Fibroblast of lung (primary cell): ENCODE measurements at regions not wholly inside any gene's neighbourhood (a gene's known extent, or its start where the extent isn't known, plus 50 kb on each side); places are given as distances from the start of the nearest gene placed in this dataset.

Source experiments
- DNase-seq, 2 donors: peaks; one replicate each; pipeline versions ENCODE4 v3.0.0 to v3.0.0-alpha.2; 2010; ENCODE audit warnings: low read depth in 2 of 2
- H2AFZ ChIP-seq: 2 replicates; pipeline ENCODE4 v1.5.1; 2012; ENCODE audit warnings: low read length, control low read depth, inconsistent platforms
- H3K27ac ChIP-seq: 2 replicates; pipeline ENCODE4 v1.5.1; 2011; ENCODE audit warnings: low read length, control low read depth; ENCODE audit not compliant: insufficient read depth
- H3K27me3 ChIP-seq: 2 replicates; pipeline ENCODE4 v1.5.1; 2011; ENCODE audit warnings: mild to moderate bottlenecking, low read length; ENCODE audit not compliant: control insufficient read depth, insufficient read depth
- H3K36me3 ChIP-seq: 2 replicates; pipeline ENCODE4 v1.5.1; 2011; ENCODE audit warnings: low read length; ENCODE audit not compliant: control insufficient read depth, insufficient read depth
- H3K4me1 ChIP-seq: 2 replicates; pipeline ENCODE4 v1.5.1; 2011; ENCODE audit warnings: low read length; ENCODE audit not compliant: control insufficient read depth, insufficient read depth; ENCODE audit errors: extremely low read depth
- H3K4me2 ChIP-seq: 2 replicates; pipeline ENCODE4 v1.5.1; 2011; ENCODE audit warnings: low read length, control low read depth; ENCODE audit not compliant: insufficient read depth; ENCODE audit errors: extremely low read depth
- H3K4me3 ChIP-seq, 4 experiments: fragments of 200-600 bp in 1 of 4; sonication (generic) in 1 of 4; replicated peaks in 1 of 4; 2 replicates each; pipeline ENCODE4 v1.5.1; 2011 to 2016; ENCODE audit warnings: low read length in 4 of 4, low read depth in 3 of 4, mild to moderate bottlenecking in 3 of 4, control low read depth in 2 of 4, inconsistent platforms in 1 of 4, mixed read lengths in 1 of 4; ENCODE audit not compliant: insufficient read depth in 1 of 4; ENCODE audit errors: control extremely low read depth in 1 of 4
- H3K79me2 ChIP-seq: 2 replicates; pipeline ENCODE4 v1.5.1; 2012; ENCODE audit warnings: mild to moderate bottlenecking, low read length, inconsistent platforms; ENCODE audit not compliant: control insufficient read depth, insufficient read depth
- H3K9ac ChIP-seq: 2 replicates; pipeline ENCODE4 v1.5.1; 2011; ENCODE audit warnings: mild to moderate bottlenecking, low read length, control low read depth; ENCODE audit not compliant: insufficient read depth
- H3K9me3 ChIP-seq: 2 replicates; pipeline ENCODE4 v1.5.1; 2012; ENCODE audit warnings: low read depth, low read length; ENCODE audit not compliant: control insufficient read depth, insufficient read depth
- H4K20me1 ChIP-seq: 2 replicates; pipeline ENCODE4 v1.5.1; 2011; ENCODE audit warnings: low read length; ENCODE audit not compliant: control insufficient read depth, insufficient read depth; ENCODE audit errors: extremely low read depth
- EZH2 ChIP-seq: IDR thresholded peaks from 2 replicates; pipeline ENCODE4 v1.5.1; 2012; ENCODE audit warnings: low read length, control low read depth, mild to moderate bottlenecking; ENCODE audit errors: missing control alignments
- TF ChIP-seq, protein P1 (sequence below), 2 donors: IDR thresholded peaks in 1 of 2; conservative IDR thresholded peaks in 1 of 2; 1 replicate in 1 of 2; 2 replicates in 1 of 2; pipeline ENCODE4 v1.5.1; 2011 to 2012; ENCODE audit warnings: low read length in 2 of 2, control low read depth in 1 of 2, inconsistent platforms in 1 of 2, low read depth in 1 of 2, mild to moderate bottlenecking in 1 of 2

DNA sequence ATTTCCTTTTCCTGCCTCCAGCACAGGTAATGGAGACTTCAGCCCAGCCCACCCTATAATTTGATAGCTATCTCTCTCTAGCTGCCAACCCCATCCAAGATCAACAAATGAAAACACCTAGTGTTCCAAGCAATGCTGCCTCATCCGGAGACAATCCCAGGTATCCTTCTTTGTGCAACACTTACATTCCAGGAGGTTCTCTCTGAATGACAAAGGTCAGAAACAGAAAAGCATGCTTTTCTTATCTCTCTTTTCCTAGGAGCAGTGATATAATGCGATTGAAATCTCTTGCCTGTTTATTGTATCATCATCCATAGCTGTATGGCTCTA lies 699.3 kb downstream of the INHBA start:
- Histone ChIP-seq H2AFZ (no peak overlapping the region), H3K79me2 (no peaks in the 10 kb centered on the region), H3K9ac (no peak overlapping the region), H4K20me1 (no peaks in the 10 kb centered on the region), H3K27ac (no peak overlapping the region), H3K4me1 (peaks cover 9% of the 10 kb centered on the region), H3K27me3 (no peaks in the 10 kb centered on the region), H3K36me3 (no peaks in the 10 kb centered on the region), H3K9me3 (no peaks in the 10 kb centered on the region), H3K4me2 (no peak overlapping the region), H3K4me3 (no peak overlapping the region)
- DNase-seq: peak in 1 of 2 donors; percentile 53
- no peak for TF ChIP-seq EZH2
- TF ChIP-seq, protein P1, sequence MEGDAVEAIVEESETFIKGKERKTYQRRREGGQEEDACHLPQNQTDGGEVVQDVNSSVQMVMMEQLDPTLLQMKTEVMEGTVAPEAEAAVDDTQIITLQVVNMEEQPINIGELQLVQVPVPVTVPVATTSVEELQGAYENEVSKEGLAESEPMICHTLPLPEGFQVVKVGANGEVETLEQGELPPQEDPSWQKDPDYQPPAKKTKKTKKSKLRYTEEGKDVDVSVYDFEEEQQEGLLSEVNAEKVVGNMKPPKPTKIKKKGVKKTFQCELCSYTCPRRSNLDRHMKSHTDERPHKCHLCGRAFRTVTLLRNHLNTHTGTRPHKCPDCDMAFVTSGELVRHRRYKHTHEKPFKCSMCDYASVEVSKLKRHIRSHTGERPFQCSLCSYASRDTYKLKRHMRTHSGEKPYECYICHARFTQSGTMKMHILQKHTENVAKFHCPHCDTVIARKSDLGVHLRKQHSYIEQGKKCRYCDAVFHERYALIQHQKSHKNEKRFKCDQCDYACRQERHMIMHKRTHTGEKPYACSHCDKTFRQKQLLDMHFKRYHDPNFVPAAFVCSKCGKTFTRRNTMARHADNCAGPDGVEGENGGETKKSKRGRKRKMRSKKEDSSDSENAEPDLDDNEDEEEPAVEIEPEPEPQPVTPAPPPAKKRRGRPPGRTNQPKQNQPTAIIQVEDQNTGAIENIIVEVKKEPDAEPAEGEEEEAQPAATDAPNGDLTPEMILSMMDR (conservative IDR thresholded peaks at IDR 0.05 in 1 of 2, IDR thresholded peaks at IDR 0.05 in 1 of 2; ENCODE audit: low read depth in 1 of 2, low read length in 2 of 2): no peak

DNA sequence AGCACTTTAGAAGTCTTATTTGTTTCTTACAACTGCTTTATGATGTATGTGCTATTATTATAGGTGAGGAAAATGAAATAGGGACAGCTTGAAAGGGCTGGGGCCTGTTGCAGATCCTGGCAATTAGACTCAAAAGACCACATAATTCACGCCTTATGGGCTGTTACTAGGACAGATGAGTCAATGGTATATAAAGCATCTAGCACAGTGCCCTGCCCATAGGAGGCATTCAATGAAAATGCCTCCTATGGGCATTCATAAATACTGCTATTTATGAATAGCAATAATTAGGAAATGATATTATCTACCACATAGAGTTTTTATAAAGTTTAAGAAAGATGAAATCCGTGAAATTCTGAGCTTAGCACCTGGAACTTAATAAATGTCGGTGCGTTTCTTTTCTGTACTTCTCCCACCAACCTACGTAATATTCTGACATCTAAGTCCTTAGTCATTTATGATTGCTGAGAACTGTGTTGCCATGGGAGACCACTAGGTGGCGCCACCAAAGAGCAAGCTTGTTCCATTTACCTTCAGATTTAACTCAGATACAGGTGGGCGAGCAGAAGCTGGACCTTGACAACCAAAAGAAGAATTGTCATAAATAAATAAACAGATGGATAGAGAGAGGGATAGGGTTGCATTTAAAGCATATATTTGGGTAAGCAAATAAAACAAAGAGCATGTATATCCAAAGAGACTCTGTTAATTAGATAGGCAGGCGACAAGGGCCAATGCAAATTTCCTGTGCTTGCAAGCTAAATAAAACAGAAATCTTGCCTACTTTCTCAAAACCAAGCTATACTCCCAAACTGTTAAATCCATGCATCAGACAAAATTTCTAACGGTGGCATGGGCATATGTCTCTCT lies 699.9 kb downstream of the INHBA start:
- Histone ChIP-seq H3K27me3 (no peaks in the 10 kb centered on the region), H3K36me3 (no peaks in the 10 kb centered on the region), H3K4me1 (peaks cover 9% of the 10 kb centered on the region), H3K27ac (no peak overlapping the region), H3K9ac (no peak overlapping the region), H2AFZ (no peak overlapping the region), H3K4me2 (no peak overlapping the region), H3K9me3 (no peaks in the 10 kb centered on the region), H3K4me3 (no peak overlapping the region), H4K20me1 (no peaks in the 10 kb centered on the region), H3K79me2 (no peaks in the 10 kb centered on the region)
- TF ChIP-seq EZH2: no peak
- TF ChIP-seq, protein P1 (conservative IDR thresholded peaks at IDR 0.05 in 1 of 2, IDR thresholded peaks at IDR 0.05 in 1 of 2; ENCODE audit: low read depth in 1 of 2, low read length in 2 of 2): peak; percentile 66 to 82
- DNase-seq: peak; percentile 37 to 51

GRCh38 chr7:41000042-41000441 lies 702.8 kb downstream of the INHBA start:
- Histone ChIP-seq H3K27ac (no peak overlapping the region), H3K4me3 (no peak overlapping the region), H3K27me3 (no peaks in the 10 kb centered on the region), H3K9ac (no peak overlapping the region), H3K36me3 (no peaks in the 10 kb centered on the region), H2AFZ (no peak overlapping the region), H3K9me3 (no peaks in the 10 kb centered on the region), H3K4me1 (no peaks in the 10 kb centered on the region), H3K79me2 (no peaks in the 10 kb centered on the region), H3K4me2 (no peak overlapping the region), H4K20me1 (no peaks in the 10 kb centered on the region)
- no peak for TF ChIP-seq EZH2
- TF ChIP-seq, protein P1 (conservative IDR thresholded peaks at IDR 0.05 in 1 of 2, IDR thresholded peaks at IDR 0.05 in 1 of 2; ENCODE audit: low read depth in 1 of 2, low read length in 2 of 2): no peak
- no peak for DNase-seq
